ENCODE measurements at regions not wholly inside any gene's neighbourhood (a gene's known extent, or its start where the extent isn't known, plus 50 kb on each side); places are given as distances from the start of the nearest gene placed in this dataset.

GRCh38 chr6:40302856-40303454, 284.2 kb downstream of the LRFN2 start:
- CTCF ChIA-PET (ENCODE audit: low intra/inter-chr PET ratio, low total read pairs), result no interaction called here
- in situ Hi-C loops (cut with HindIII; ENCODE audit: extremely low pct_ligation_motif_present, low pct_unique_long_range_greater_than_20kb), result loop anchor here (10.0 kb wide), 1 partner anchor 438 kb away; no protein-coding TSS in a partner anchor

GRCh38 chr6:40299681-40300080, 287.5 kb downstream of the LRFN2 start:
- H2AFZ ChIP-seq (ENCODE audit: low read length), result no peak overlapping the region
- no peak overlapping the region for H3K27ac ChIP-seq (ENCODE audit: extremely low read length, insufficient read depth, low read length)
- ATAC-seq (no peak; the same call in 2 of the 3 replicates), DNase-seq (ENCODE audit: low spot score) (no peak), FAIRE-seq (no peak)
- WGBS (ENCODE audit: low lambda C conversion rate), result 44% methylated on average over 6 of the region's 6 CpGs
- ChIA-PET CTCF (ENCODE audit: low intra/inter-chr PET ratio, low total read pairs) (no interaction called here), POLR2A (no interaction called here)
- no peaks in the 10 kb centered on the region for H3K79me2 ChIP-seq (ENCODE audit: insufficient read depth, low read length)
- BruUV-seq (replicated peaks), result no TSS peak
- in situ Hi-C loops (cut with HindIII; ENCODE audit: extremely low pct_ligation_motif_present, low pct_unique_long_range_greater_than_20kb), result loop anchor here (10.0 kb wide), 1 partner anchor 435 kb away; no protein-coding TSS in a partner anchor
- no peak overlapping the region for H3K9ac ChIP-seq (ENCODE audit: insufficient read depth, low read depth, low read length)
- no peak overlapping the region for H3K4me2 ChIP-seq (ENCODE audit: low read depth, low read length)
- no peak overlapping the region for H3K4me3 ChIP-seq (replicated peaks in 1 of 3; ENCODE audit: insufficient read depth in 1 of 3, low read depth in 2 of 3, low read length in 3 of 3)
- no peaks in the 10 kb centered on the region for H3K27me3 ChIP-seq (ENCODE audit: control insufficient read depth in 1 of 2, insufficient read depth in 2 of 2, low read length in 2 of 2)
- TF ChIP-seq CBX2 (IDR thresholded peaks at IDR 0.05; ENCODE audit: low read depth, low read length), result no peak
- TF ChIP-seq CBX2 (CRISPR knock-in tag; IDR thresholded peaks at IDR 0.05; ENCODE audit: low read depth), result no peak
- TF ChIP-seq ZNF33A (CRISPR knock-in tag; IDR thresholded peaks at IDR 0.05; ENCODE audit: borderline replicate concordance), result no peak
- no peak for TF ChIP-seq KDM1A (CRISPR knock-in tag; IDR thresholded peaks at IDR 0.05)
- no peak for TF ChIP-seq GTF2F1 (IDR thresholded peaks at IDR 0.05; ENCODE audit: low read length)
- no peak for TF ChIP-seq NCOR1 (IDR thresholded peaks at IDR 0.05; ENCODE audit: borderline replicate concordance, low read length)
- TF ChIP-seq, protein P1, sequence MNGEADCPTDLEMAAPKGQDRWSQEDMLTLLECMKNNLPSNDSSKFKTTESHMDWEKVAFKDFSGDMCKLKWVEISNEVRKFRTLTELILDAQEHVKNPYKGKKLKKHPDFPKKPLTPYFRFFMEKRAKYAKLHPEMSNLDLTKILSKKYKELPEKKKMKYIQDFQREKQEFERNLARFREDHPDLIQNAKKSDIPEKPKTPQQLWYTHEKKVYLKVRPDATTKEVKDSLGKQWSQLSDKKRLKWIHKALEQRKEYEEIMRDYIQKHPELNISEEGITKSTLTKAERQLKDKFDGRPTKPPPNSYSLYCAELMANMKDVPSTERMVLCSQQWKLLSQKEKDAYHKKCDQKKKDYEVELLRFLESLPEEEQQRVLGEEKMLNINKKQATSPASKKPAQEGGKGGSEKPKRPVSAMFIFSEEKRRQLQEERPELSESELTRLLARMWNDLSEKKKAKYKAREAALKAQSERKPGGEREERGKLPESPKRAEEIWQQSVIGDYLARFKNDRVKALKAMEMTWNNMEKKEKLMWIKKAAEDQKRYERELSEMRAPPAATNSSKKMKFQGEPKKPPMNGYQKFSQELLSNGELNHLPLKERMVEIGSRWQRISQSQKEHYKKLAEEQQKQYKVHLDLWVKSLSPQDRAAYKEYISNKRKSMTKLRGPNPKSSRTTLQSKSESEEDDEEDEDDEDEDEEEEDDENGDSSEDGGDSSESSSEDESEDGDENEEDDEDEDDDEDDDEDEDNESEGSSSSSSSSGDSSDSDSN (CRISPR knock-in tag; IDR thresholded peaks at IDR 0.05), result no peak
- H3K9me3 ChIP-seq (ENCODE audit: low read length), result no peaks in the 10 kb centered on the region
- H4K20me1 ChIP-seq (ENCODE audit: insufficient read depth, low read length), result no peaks in the 10 kb centered on the region
- H3K36me3 ChIP-seq (replicated peaks in 1 of 2; ENCODE audit: control insufficient read depth in 1 of 2, insufficient read depth in 2 of 2, low read length in 2 of 2), result no peaks in the 10 kb centered on the region
- intact Hi-C loops (cut with micrococcal nuclease; ENCODE audit: unreplicated experiment), result loop anchor here (10.0 kb wide), 1 partner anchor 925 kb away; no protein-coding TSS in a partner anchor
- no peaks in the 10 kb centered on the region for H3K4me1 ChIP-seq (ENCODE audit: insufficient read depth, low read length)

More at GRCh38 chr6:40302856-40303454, 284.2 kb downstream of the LRFN2 start:
- no peak overlapping the region for H3K9ac ChIP-seq (ENCODE audit: insufficient read depth, low read depth, low read length)
- WGBS (ENCODE audit: low lambda C conversion rate), result 5% methylated on average over 8 of the region's 8 CpGs
- H3K9me3 ChIP-seq (ENCODE audit: low read length), result no peaks in the 10 kb centered on the region
- H4K20me1 ChIP-seq (ENCODE audit: insufficient read depth, low read length), result no peaks in the 10 kb centered on the region
- H2AFZ ChIP-seq (ENCODE audit: low read length), result no peak overlapping the region
- DNase-seq (ENCODE audit: low spot score) (no peak), ATAC-seq (no peak), FAIRE-seq (no peak)
- no peak overlapping the region for H3K4me3 ChIP-seq (replicated peaks in 1 of 3; ENCODE audit: insufficient read depth in 1 of 3, low read depth in 2 of 3, low read length in 3 of 3)
- H3K4me1 ChIP-seq (ENCODE audit: insufficient read depth, low read length), result no peaks in the 10 kb centered on the region
- POLR2A ChIA-PET, result no interaction called here
- H3K36me3 ChIP-seq (replicated peaks in 1 of 2; ENCODE audit: control insufficient read depth in 1 of 2, insufficient read depth in 2 of 2, low read length in 2 of 2), result no peaks in the 10 kb centered on the region
- intact Hi-C loops (cut with micrococcal nuclease; ENCODE audit: unreplicated experiment), result loop anchor here (10.0 kb wide), 1 partner anchor 928 kb away; no protein-coding TSS in a partner anchor
- H3K27ac ChIP-seq (ENCODE audit: extremely low read length, insufficient read depth, low read length), result no peak overlapping the region
- H3K4me2 ChIP-seq (ENCODE audit: low read depth, low read length), result no peak overlapping the region
- BruUV-seq (replicated peaks), result no TSS peak
- no peaks in the 10 kb centered on the region for H3K79me2 ChIP-seq (ENCODE audit: insufficient read depth, low read length)
- TF ChIP-seq ZNF30 (CRISPR knock-in tag; IDR thresholded peaks at IDR 0.05) (no peak), JUN (CRISPR knock-in tag; IDR thresholded peaks at IDR 0.05) (no peak), ELK4 (CRISPR knock-in tag; IDR thresholded peaks at IDR 0.05; ENCODE audit: borderline replicate concordance) (no peak), FIP1L1 (IDR thresholded peaks at IDR 0.05; ENCODE audit: borderline replicate concordance, insufficient read depth, low read depth, low read length) (no peak), ZNF644 (CRISPR knock-in tag; IDR thresholded peaks at IDR 0.05; ENCODE audit: low read depth) (no peak)
- no peaks in the 10 kb centered on the region for H3K27me3 ChIP-seq (ENCODE audit: control insufficient read depth in 1 of 2, insufficient read depth in 2 of 2, low read length in 2 of 2)
